IPS-18a (cell line): ENCODE measurements at regions not wholly inside any gene's neighbourhood (a gene's known extent, or its start where the extent isn't known, plus 50 kb on each side); places are given as distances from the start of the nearest gene placed in this dataset.
"Not testable (repeated sequence)": the region's sequence is repeated elsewhere in the genome, so short reads cannot be mapped to it uniquely, and the experiment has no call there.

ENCODE experiments used
- H3K27ac ChIP-seq: one replicate; pipeline ENCODE4 v1.5.1; 2013; ENCODE audit warnings: low read length
- H3K27me3 ChIP-seq: one replicate; pipeline ENCODE4 v1.6.1; 2013; ENCODE audit warnings: mild to moderate bottlenecking, low read length; ENCODE audit not compliant: control insufficient read depth, insufficient read depth
- H3K36me3 ChIP-seq: one replicate; pipeline ENCODE4 v1.6.1; 2013; ENCODE audit warnings: low read depth, low read length; ENCODE audit not compliant: control insufficient read depth
- H3K4me1 ChIP-seq: one replicate; pipeline ENCODE4 v1.6.1; 2013; ENCODE audit warnings: low read depth, low read length; ENCODE audit not compliant: control insufficient read depth
- H3K4me3 ChIP-seq: one replicate; pipeline ENCODE4 v1.5.1; 2013; ENCODE audit warnings: low read length
- H3K9ac ChIP-seq: one replicate; pipeline ENCODE4 v1.6.1; 2013; ENCODE audit warnings: mild to moderate bottlenecking, low read length, moderate library complexity
- H3K9me3 ChIP-seq: one replicate; pipeline ENCODE4 v1.6.1; 2013; ENCODE audit warnings: low read depth, low read length; ENCODE audit not compliant: control insufficient read depth

- Histone ChIP-seq H3K36me3 (no peaks in the 10 kb centered on the region), H3K4me3 (no peak overlapping the region), H3K9me3 (no peaks in the 10 kb centered on the region), H3K4me1 (no peaks in the 10 kb centered on the region), H3K27me3 (no peaks in the 10 kb centered on the region), H3K27ac (no peak overlapping the region), H3K9ac (no peak overlapping the region)
Measured at GRCh38 chr5:67996596-67996995, 219.0 kb upstream of the PIK3R1 start.

- H3K9me3 ChIP-seq = no peaks in the 10 kb centered on the region
- no peaks in the 10 kb centered on the region for H3K4me1 ChIP-seq
- no peak overlapping the region for H3K9ac ChIP-seq
- no peak overlapping the region for H3K27ac ChIP-seq
- no peaks in the 10 kb centered on the region for H3K27me3 ChIP-seq
- no peaks in the 10 kb centered on the region for H3K36me3 ChIP-seq
- no peak overlapping the region for H3K4me3 ChIP-seq
Measured at GRCh38 chr5:67992923-67993322, 222.6 kb upstream of the PIK3R1 start.

GRCh38 chr5:67989456-67989855, 226.1 kb upstream of the PIK3R1 start:
- no peak overlapping the region for H3K27ac ChIP-seq
- no peaks in the 10 kb centered on the region for H3K27me3 ChIP-seq
- H3K9ac ChIP-seq = no peak overlapping the region
- no peak overlapping the region for H3K4me3 ChIP-seq
- no peaks in the 10 kb centered on the region for H3K36me3 ChIP-seq
- H3K9me3 ChIP-seq = no peaks in the 10 kb centered on the region
- no peaks in the 10 kb centered on the region for H3K4me1 ChIP-seq

- Histone ChIP-seq H3K4me3 (no peak overlapping the region), H3K4me1 (no peaks in the 10 kb centered on the region), H3K36me3 (no peaks in the 10 kb centered on the region), H3K27ac (no peak overlapping the region), H3K27me3 (no peaks in the 10 kb centered on the region), H3K9ac (no peak overlapping the region), H3K9me3 (no peaks in the 10 kb centered on the region)
Measured at GRCh38 chr5:67986761-67987160, 228.8 kb upstream of the PIK3R1 start.

- Histone ChIP-seq H3K9me3 (no peaks in the 10 kb centered on the region), H3K27me3 (no peaks in the 10 kb centered on the region), H3K36me3 (no peaks in the 10 kb centered on the region), H3K4me1 (no peaks in the 10 kb centered on the region), H3K27ac (no peak overlapping the region), H3K9ac (no peak overlapping the region), H3K4me3 (no peak overlapping the region)
Measured at GRCh38 chr5:67985686-67986387, 229.7 kb upstream of the PIK3R1 start.

GRCh38 chr5:67984546-67984945, 231.0 kb upstream of the PIK3R1 start:
- no peaks in the 10 kb centered on the region for H3K27me3 ChIP-seq
- H3K4me1 ChIP-seq = no peaks in the 10 kb centered on the region
- H3K27ac ChIP-seq = no peak overlapping the region
- H3K9me3 ChIP-seq = no peaks in the 10 kb centered on the region
- H3K36me3 ChIP-seq = no peaks in the 10 kb centered on the region
- H3K4me3 ChIP-seq = no peak overlapping the region
- H3K9ac ChIP-seq = no peak overlapping the region

- no peaks in the 10 kb centered on the region for H3K36me3 ChIP-seq
- H3K9me3 ChIP-seq = no peaks in the 10 kb centered on the region
- H3K27ac ChIP-seq = no peak overlapping the region
- no peak overlapping the region for H3K9ac ChIP-seq
- no peaks in the 10 kb centered on the region for H3K27me3 ChIP-seq
- H3K4me3 ChIP-seq = no peak overlapping the region
- H3K4me1 ChIP-seq = no peaks in the 10 kb centered on the region
Measured at GRCh38 chr5:67983251-67984110, 232.1 kb upstream of the PIK3R1 start.

GRCh38 chr5:67982160-67982559, 233.4 kb upstream of the PIK3R1 start:
- not testable (repeated sequence) for H3K9ac ChIP-seq, H3K27me3 ChIP-seq, H3K4me3 ChIP-seq, H3K36me3 ChIP-seq, H3K9me3 ChIP-seq, H3K4me1 ChIP-seq, H3K27ac ChIP-seq

GRCh38 chr5:67978171-67978570, 237.4 kb upstream of the PIK3R1 start:
- Histone ChIP-seq H3K27ac (no peak overlapping the region), H3K4me1 (no peaks in the 10 kb centered on the region), H3K36me3 (no peaks in the 10 kb centered on the region), H3K27me3 (no peaks in the 10 kb centered on the region), H3K9ac (no peak overlapping the region), H3K9me3 (no peaks in the 10 kb centered on the region), H3K4me3 (no peak overlapping the region)

- Histone ChIP-seq H3K4me3 (no peak overlapping the region), H3K9me3 (no peaks in the 10 kb centered on the region), H3K9ac (no peak overlapping the region), H3K36me3 (no peaks in the 10 kb centered on the region), H3K4me1 (no peaks in the 10 kb centered on the region), H3K27ac (no peak overlapping the region), H3K27me3 (no peaks in the 10 kb centered on the region)
Measured at GRCh38 chr5:67976891-67977601, 238.5 kb upstream of the PIK3R1 start.

GRCh38 chr5:67976181-67976580, 239.4 kb upstream of the PIK3R1 start:
- H3K27ac ChIP-seq = no peak overlapping the region
- no peaks in the 10 kb centered on the region for H3K9me3 ChIP-seq
- no peak overlapping the region for H3K9ac ChIP-seq
- H3K4me1 ChIP-seq = no peaks in the 10 kb centered on the region
- H3K4me3 ChIP-seq = no peak overlapping the region
- H3K36me3 ChIP-seq = no peaks in the 10 kb centered on the region
- no peaks in the 10 kb centered on the region for H3K27me3 ChIP-seq
